Thyroid gland (tissue), 4 donors: ENCODE measurements at regions not wholly inside any gene's neighbourhood (a gene's known extent, or its start where the extent isn't known, plus 50 kb on each side); places are given as distances from the start of the nearest gene placed in this dataset.

Source experiments
- DNase-seq, 2 donors: peaks; one replicate each; pipeline ENCODE4 v3.0.0-alpha.2; 2019
- H3K27ac ChIP-seq, 3 donors: fragments of 200-600 bp; sonication (generic); 1 replicate in 2 of 3; 2 replicates in 1 of 3; pipeline ENCODE4 v1.5.1; 2016 to 2019; ENCODE audit warnings: mild to moderate bottlenecking in 1 of 3, moderate library complexity in 1 of 3
- H3K27me3 ChIP-seq: fragments of 200-600 bp; sonication (generic); one replicate; pipeline ENCODE4 v1.5.1; 2019
- H3K36me3 ChIP-seq, 2 donors: fragments of 200-600 bp; sonication (generic); one replicate each; pipeline ENCODE4 v1.5.1; 2016 to 2019
- H3K4me1 ChIP-seq, 2 donors: fragments of 200-600 bp; sonication (generic); one replicate each; pipeline ENCODE4 v1.5.1; 2017 to 2019
- H3K4me3 ChIP-seq, 3 donors: fragments of 200-600 bp; sonication (generic); replicated peaks in 1 of 3; 1 replicate in 2 of 3; 2 replicates in 1 of 3; pipeline ENCODE4 v1.5.1; 2016; ENCODE audit warnings: mild to moderate bottlenecking in 1 of 3
- H3K9me3 ChIP-seq: fragments of 200-600 bp; sonication (generic); one replicate; pipeline ENCODE4 v1.5.1; 2017
- POLR2A ChIP-seq, 2 donors: fragments of 450-650 bp; IDR thresholded peaks; one replicate each; pipeline ENCODE4 v1.6.1; 2017; ENCODE audit warnings: antibody characterized with exemption in 2 of 2, mild to moderate bottlenecking in 2 of 2, moderate library complexity in 1 of 2
- WGBS, 2 donors: methylation state at CpG; one replicate each; pipeline ENCODE4 v1.1.5; 2017; 5-methylcytosine and 5-hydroxymethylcytosine counted together
- intact Hi-C: fragments of 100-400 bp; cut with DNase I; formaldehyde crosslinking; loops from one replicate; pipeline ENCODE4 v1.15.1; 2023
- TF ChIP-seq, protein P1 (sequence below), 6 experiments: fragments of 200-600 bp in 3 of 6; fragments of 450-650 bp in 3 of 6; sonication (generic) in 3 of 6; IDR thresholded peaks; one replicate each; pipeline ENCODE4 v1.5.1; 2016 to 2019; ENCODE audit warnings: antibody characterized with exemption in 6 of 6, mild to moderate bottlenecking in 2 of 6, inconsistent platforms in 1 of 6, moderate library complexity in 1 of 6

DNA sequence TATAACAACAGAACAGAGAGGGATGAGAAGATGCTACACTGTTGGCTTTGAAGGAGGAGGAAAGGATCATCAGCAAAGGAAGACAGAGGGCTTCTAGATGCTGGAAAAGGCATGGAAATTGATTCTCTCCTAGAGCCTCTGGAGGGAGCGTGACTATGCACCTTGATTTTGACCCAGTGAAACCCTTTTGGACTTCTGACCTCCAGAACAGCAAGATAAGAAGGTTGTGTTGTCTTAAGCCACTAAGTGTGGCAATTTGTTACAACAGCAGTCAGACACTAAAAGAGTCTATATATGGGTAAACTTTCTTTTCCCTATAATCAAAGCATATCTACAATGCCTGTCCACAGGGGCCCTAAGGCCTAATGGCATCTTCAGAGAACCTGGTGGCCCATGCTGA is 56.1 kb upstream of the MVB12B start:
- H3K36me3 ChIP-seq, result no peaks in the 10 kb centered on the region
- no peak for DNase-seq
- intact Hi-C loops, result no loop called here
- H3K4me1 ChIP-seq, result no peaks in the 10 kb centered on the region
- H3K9me3 ChIP-seq, result no peaks in the 10 kb centered on the region
- no peak overlapping the region for H3K27ac ChIP-seq
- TF ChIP-seq, protein P1, sequence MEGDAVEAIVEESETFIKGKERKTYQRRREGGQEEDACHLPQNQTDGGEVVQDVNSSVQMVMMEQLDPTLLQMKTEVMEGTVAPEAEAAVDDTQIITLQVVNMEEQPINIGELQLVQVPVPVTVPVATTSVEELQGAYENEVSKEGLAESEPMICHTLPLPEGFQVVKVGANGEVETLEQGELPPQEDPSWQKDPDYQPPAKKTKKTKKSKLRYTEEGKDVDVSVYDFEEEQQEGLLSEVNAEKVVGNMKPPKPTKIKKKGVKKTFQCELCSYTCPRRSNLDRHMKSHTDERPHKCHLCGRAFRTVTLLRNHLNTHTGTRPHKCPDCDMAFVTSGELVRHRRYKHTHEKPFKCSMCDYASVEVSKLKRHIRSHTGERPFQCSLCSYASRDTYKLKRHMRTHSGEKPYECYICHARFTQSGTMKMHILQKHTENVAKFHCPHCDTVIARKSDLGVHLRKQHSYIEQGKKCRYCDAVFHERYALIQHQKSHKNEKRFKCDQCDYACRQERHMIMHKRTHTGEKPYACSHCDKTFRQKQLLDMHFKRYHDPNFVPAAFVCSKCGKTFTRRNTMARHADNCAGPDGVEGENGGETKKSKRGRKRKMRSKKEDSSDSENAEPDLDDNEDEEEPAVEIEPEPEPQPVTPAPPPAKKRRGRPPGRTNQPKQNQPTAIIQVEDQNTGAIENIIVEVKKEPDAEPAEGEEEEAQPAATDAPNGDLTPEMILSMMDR (IDR thresholded peaks at IDR 0.05), result no peak
- TF ChIP-seq POLR2A (IDR thresholded peaks at IDR 0.05), result no peak
- 48 to 75% methylated on average over 1 of the region's 1 CpG for WGBS, 2 donors
- H3K4me3 ChIP-seq, result no peak overlapping the region
- H3K27me3 ChIP-seq, result no peaks in the 10 kb centered on the region

DNA sequence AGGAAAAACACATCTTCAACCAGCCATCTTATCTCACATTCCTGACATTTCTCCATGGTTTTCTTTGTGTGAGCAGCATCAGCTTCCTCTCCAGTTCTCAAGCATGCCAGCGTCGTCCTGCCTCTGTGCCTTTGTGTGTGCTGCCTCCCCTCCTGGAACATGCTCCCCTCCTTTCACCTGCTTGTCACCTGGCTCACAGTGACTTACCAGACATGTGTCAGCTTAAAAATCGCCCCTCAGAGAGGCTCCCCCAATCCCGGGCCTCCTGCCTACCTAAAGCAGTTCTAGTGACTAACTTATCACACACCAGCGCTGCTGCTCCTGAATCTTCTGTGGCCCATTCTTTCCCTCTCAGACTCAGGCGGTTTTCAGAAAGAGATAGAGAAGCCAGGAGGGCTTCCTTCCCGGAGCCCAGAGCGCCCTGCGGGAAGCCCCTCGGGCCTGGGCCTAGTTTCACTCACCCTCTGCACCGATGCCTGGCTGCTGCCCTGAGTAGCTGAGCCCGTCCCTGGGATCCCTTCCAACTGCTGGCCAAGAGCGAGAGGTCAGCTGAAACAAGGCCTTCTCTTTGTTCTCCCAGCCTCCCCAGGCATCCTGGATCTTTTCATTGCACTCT is 51.1 kb upstream of the MVB12B start:
- Histone ChIP-seq H3K36me3 (no peaks in the 10 kb centered on the region), H3K9me3 (no peaks in the 10 kb centered on the region), H3K27ac (no peak overlapping the region), H3K4me3 (no peak overlapping the region), H3K27me3 (no peaks in the 10 kb centered on the region), H3K4me1 (no peaks in the 10 kb centered on the region)
- 64% methylated on average over 13 of the region's 13 CpGs for WGBS, 2 donors
- intact Hi-C loops, result no loop called here
- peak; percentile 9 to 14 for DNase-seq
- TF ChIP-seq, protein P1 (IDR thresholded peaks at IDR 0.05), result no peak

DNA sequence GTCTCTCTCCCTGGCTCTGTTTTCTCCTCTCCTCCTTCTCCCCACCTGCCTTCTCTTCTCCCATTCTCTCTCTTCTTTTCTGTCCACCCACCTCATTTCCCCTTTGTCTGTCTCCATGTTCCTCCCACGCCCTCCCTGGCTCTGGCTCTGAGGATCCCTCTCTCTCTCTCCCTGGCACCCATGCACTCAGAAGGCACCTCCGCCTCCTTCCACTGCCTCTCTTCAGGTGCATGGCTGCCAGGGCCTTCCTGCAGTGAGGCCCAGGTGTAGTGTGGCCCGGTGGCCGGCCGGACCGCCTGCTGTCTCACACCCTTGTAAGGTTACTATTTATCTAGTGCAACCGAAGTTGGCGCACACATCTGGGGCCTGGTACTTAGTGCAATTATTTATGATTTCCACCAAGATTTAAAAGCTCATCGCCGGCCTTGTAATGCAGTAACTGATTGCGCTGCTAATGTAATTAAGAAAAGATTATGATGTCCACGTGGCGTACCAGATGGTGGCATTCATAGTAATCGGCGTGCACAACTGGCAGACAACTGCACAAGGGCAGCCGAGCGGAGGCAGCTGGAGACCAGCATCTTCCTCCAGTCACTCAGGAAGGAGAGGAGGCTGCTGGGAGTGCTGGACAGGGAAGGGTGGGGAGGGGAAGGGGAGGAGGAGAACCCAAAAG is 50.4 kb upstream of the MVB12B start:
- TF ChIP-seq POLR2A (IDR thresholded peaks at IDR 0.05), result no peak
- TF ChIP-seq, protein P1 (IDR thresholded peaks at IDR 0.05), result no peak
- intact Hi-C loops, result no loop called here
- DNase-seq, result no peak

More for the DNA sequence above, 50.4 kb upstream of the MVB12B start:
- Histone ChIP-seq H3K27ac (no peak overlapping the region), H3K4me3 (no peak overlapping the region), H3K36me3 (no peaks in the 10 kb centered on the region), H3K27me3 (no peaks in the 10 kb centered on the region), H3K9me3 (no peaks in the 10 kb centered on the region), H3K4me1 (no peaks in the 10 kb centered on the region)
- 95 to 96% methylated on average over 17 of the region's 17 CpGs for WGBS, 2 donors
